ENCODE measurements at regions not wholly inside any gene's neighbourhood (a gene's known extent, or its start where the extent isn't known, plus 50 kb on each side); places are given as distances from the start of the nearest gene placed in this dataset.
"Not testable (repeated sequence)": the region's sequence is repeated elsewhere in the genome, so short reads cannot be mapped to it uniquely, and the experiment has no call there.

DNA sequence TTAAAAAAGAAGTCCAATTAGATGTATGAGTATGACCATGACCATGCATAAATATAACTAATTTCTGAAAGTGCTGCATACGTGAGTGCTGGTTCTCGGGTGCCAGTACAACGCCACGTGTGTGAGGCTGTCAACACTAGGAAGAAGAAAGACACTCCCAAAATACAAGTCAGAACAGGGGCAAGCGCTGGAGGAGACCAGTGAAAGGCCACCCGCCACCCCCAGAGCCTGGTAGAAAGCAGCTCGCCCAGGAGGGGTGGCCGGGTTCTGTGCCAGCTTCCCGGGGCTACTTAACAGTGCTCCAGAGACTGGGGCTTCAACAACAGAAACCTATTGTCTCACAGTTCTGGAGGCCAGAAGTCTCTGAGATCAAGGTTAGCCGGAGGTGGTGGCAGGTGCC is 147.6 kb downstream of the RTP5 start:
- ChIA-PET CTCF (no interaction called here), POLR2A (no interaction called here)
- no peak for TF ChIP-seq CTCF (IDR thresholded peaks at IDR 0.05; ENCODE audit: control extremely low read depth, extremely low read depth, low read depth, missing control alignments)
- DNase-seq (ENCODE audit: extremely low spot score): no peak

- CTCF ChIA-PET; POLR2A ChIA-PET; DNase-seq (ENCODE audit: extremely low spot score): not testable (repeated sequence)
These were observed 148.9 kb downstream of the RTP5 start for GRCh38 chr2:242018416-242018815.

DNA sequence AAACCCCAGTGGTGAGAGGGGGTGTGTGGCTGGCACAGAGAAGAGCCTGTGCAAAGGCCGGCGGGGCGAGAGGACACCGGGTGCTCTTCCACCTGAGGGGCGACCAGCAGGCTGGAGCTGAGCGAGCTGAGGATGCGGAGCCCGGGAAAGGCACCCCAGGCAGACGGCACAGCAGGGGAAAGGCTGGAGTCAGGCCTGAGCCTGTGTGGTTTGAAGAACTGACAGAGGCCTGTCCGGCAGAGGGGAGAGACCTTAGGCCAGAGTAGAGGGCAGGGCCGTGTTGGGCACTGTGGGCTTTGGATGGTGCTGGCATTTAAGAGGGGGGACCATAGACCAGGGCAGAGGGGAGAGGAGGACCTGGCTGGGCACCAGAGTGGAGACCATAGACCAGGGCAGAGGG is 149.8 kb downstream of the RTP5 start:
- TF ChIP-seq CTCF (IDR thresholded peaks at IDR 0.05; ENCODE audit: control extremely low read depth, extremely low read depth, low read depth, missing control alignments): no peak
- ChIA-PET CTCF (no interaction called here), POLR2A (no interaction called here)
- no peak for DNase-seq (ENCODE audit: extremely low spot score)

DNA sequence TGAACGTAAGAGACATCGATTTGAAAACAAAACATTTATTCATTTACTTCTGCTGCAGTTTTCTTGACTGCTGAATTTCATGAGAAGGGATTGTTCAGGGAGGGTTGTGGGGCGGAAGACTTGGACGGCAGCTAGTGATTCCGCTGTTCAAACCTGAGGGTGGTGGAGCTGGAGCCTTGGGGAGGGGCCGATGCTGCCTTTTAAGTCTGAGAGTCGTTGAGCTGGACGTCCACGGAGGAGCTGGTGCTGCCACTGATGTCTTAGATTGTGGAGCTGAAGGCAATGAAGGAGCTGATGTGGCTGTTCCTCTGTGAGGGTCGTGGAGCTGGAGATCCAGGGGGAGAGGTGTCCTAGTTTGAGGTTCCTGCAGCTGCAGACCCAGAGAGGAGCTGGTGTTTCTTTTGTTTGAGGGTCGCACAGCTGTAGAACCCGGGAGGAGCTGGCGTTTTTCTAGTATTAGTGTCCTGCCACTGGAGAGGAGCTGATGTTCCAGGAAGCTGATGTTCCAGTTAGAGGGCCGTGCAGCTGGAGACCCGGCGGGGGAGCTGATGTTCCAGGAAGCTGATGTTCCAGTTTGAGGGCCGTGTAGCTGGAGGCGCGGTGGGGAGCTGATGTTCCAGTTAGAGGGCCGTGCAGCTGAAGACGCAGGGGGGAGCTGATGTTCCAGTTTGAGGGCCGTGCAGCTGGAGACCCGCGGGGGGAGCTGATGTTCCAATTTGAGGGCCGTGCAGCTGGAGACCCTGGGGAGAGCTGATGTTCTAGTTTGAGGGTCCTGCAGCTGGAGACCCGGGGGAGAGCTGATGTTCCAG is 150.9 kb downstream of the RTP5 start:
- ChIA-PET CTCF (interaction anchor here (0.9 to 1.5 kb wide), 4 partner anchors 11 to 1106 kb away, joined by 3 to 4 read pairs (median 3); no protein-coding TSS in a partner anchor), POLR2A (no interaction called here)
- TF ChIP-seq CTCF (IDR thresholded peaks at IDR 0.05; ENCODE audit: control extremely low read depth, extremely low read depth, low read depth, missing control alignments): peak; percentile 19
- no peak for DNase-seq (ENCODE audit: extremely low spot score)

- CTCF ChIA-PET: interaction anchor here (1.5 kb wide), 1 partner anchor 118 kb away, joined by 3 read pairs; no protein-coding TSS in a partner anchor
- no peak for TF ChIP-seq CTCF (IDR thresholded peaks at IDR 0.05; ENCODE audit: control extremely low read depth, extremely low read depth, low read depth, missing control alignments)
- DNase-seq (ENCODE audit: extremely low spot score): no peak
- POLR2A ChIA-PET: no interaction called here
These were observed 153.2 kb downstream of the RTP5 start for GRCh38 chr2:242022550-242023290.

DNA sequence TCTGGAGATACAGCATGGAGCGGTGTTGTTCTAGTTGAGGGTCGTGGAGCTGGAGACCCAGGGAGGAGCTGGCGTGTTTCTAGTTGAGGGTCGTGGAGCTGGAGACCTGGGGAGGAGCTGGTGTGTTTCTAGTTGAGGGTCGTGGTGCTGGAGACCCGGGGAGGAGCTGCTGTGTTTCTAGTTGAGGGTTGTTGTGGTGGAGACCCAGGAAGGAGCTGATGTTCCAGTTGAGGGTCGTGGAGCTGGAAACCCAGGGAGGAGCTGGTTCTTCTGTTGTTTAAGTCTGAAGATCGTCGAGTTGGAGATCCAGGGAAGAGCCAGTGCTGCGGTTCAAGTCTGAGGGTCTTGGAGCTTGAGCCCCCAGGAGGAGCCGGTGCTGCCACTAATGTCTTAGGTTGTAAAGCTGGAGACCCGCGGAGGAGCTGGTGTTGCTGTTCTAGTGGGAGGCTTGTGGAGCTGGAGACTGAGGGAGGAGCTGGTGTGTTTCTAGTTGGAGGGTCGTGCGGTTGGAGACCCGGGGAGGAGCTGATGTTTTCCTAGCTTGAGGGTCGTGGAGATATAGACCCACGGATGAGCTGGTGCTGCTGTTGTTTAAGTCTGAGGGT is 155.3 kb downstream of the RTP5 start:
- DNase-seq (ENCODE audit: extremely low spot score): no peak
- ChIA-PET POLR2A (no interaction called here), CTCF (interaction anchor here (1.7 kb wide), 1 partner anchor 27 kb away, joined by 3 read pairs; no protein-coding TSS in a partner anchor)
- TF ChIP-seq CTCF (IDR thresholded peaks at IDR 0.05; ENCODE audit: control extremely low read depth, extremely low read depth, low read depth, missing control alignments): no peak
